ENCODE measurements at regions not wholly inside any gene's neighbourhood (a gene's known extent, or its start where the extent isn't known, plus 50 kb on each side); places are given as distances from the start of the nearest gene placed in this dataset.

DNA sequence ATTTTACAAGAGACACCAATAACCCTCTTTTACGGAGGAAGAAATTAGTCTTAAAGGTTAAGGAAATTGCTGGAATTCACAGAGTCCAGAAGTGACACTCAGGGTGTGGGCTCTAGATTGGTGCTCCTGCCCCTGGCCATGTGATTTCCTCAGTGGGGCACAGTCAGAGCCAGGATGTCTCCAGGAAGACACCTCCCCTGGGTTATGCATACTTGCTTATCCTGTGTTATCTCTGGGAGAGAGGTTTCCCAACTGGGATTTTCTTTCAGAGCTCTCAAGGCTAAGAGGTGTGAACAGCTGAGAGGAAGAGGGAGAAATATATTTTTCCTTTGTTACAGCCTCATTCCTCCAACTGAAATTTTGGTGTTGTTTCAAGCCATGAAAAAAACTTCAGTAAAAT lies 125.6 kb upstream of the CELF4 start:
- DNase-seq (no peak), ATAC-seq (no peak)
- Mint-ChIP-seq H3K36me3 (ENCODE audit: low read depth) (no peaks in the 10 kb centered on the region), H3K9me3 (ENCODE audit: low read depth) (no peaks in the 10 kb centered on the region), H3K27ac (no peak overlapping the region), H3K4me1 (no peaks in the 10 kb centered on the region), H3K4me3 (no peak overlapping the region), H3K27me3 (peaks cover 2% of the 10 kb centered on the region)
- ChIA-PET POLR2A (no interaction called here), CTCF (no interaction called here)
- intact Hi-C loops (cut with DNase I, micrococcal nuclease) = no loop called here

- H3K4me3 Mint-ChIP-seq = no peak overlapping the region
- no peak overlapping the region for H3K27ac Mint-ChIP-seq
- no peaks in the 10 kb centered on the region for H3K4me1 Mint-ChIP-seq
- ATAC-seq (no peak), DNase-seq (no peak)
- H3K36me3 Mint-ChIP-seq (ENCODE audit: low read depth) = no peaks in the 10 kb centered on the region
- peaks cover 2% of the 10 kb centered on the region for H3K27me3 Mint-ChIP-seq
- POLR2A ChIA-PET = no interaction called here
- CTCF ChIA-PET = no interaction called here
- intact Hi-C loops (cut with DNase I, micrococcal nuclease) = no loop called here
- no peaks in the 10 kb centered on the region for H3K9me3 Mint-ChIP-seq (ENCODE audit: low read depth)
These were observed 124.2 kb upstream of the CELF4 start for GRCh38 chr18:37689841-37690240.

DNA sequence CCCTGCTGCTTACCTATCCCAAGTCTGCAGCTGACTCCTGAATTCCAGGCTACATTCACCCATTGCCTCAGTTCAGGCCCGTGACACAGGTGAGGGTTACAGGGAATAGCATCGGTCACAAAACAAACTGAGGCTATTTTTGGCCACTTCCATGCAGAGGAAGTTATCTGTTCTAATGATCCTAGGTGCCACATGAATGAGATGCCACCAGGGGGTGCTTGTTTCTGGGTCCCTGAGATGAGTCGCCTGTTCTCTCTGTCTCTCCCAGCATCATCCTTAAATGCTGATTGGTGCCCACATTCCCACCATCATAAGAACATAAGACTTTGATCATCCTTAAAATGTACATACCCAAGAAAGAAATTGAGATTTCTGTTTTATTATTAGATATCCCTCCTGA lies 119.0 kb upstream of the CELF4 start:
- no peaks in the 10 kb centered on the region for H3K4me1 Mint-ChIP-seq
- H3K27me3 Mint-ChIP-seq = peaks cover 10% of the 10 kb centered on the region
- no peaks in the 10 kb centered on the region for H3K36me3 Mint-ChIP-seq (ENCODE audit: low read depth)
- no peak overlapping the region for H3K27ac Mint-ChIP-seq
- ChIA-PET POLR2A (no interaction called here), CTCF (no interaction called here)
- no peak for ATAC-seq
- no peak overlapping the region for H3K4me3 Mint-ChIP-seq
- H3K9me3 Mint-ChIP-seq (ENCODE audit: low read depth) = no peaks in the 10 kb centered on the region
- intact Hi-C loops (cut with DNase I, micrococcal nuclease) = no loop called here
- no peak for DNase-seq

GRCh38 chr18:37684183-37684582 lies 118.6 kb upstream of the CELF4 start:
- CTCF ChIA-PET = no interaction called here
- ATAC-seq (no peak), DNase-seq (no peak)
- POLR2A ChIA-PET = no interaction called here
- H3K4me1 Mint-ChIP-seq = no peaks in the 10 kb centered on the region
- no peak overlapping the region for H3K27ac Mint-ChIP-seq
- H3K9me3 Mint-ChIP-seq (ENCODE audit: low read depth) = no peaks in the 10 kb centered on the region
- no peaks in the 10 kb centered on the region for H3K36me3 Mint-ChIP-seq (ENCODE audit: low read depth)
- H3K27me3 Mint-ChIP-seq = peaks cover 10% of the 10 kb centered on the region
- intact Hi-C loops (cut with DNase I, micrococcal nuclease) = no loop called here
- no peak overlapping the region for H3K4me3 Mint-ChIP-seq

GRCh38 chr18:37680911-37681310 lies 115.3 kb upstream of the CELF4 start:
- Mint-ChIP-seq H3K27ac (no peak overlapping the region), H3K27me3 (peaks cover 11% of the 10 kb centered on the region), H3K36me3 (ENCODE audit: low read depth) (no peaks in the 10 kb centered on the region), H3K9me3 (ENCODE audit: low read depth) (peaks cover 4% of the 10 kb centered on the region), H3K4me3 (no peak overlapping the region), H3K4me1 (no peaks in the 10 kb centered on the region)
- ChIA-PET POLR2A (no interaction called here), CTCF (no interaction called here)
- ATAC-seq (no peak), DNase-seq (no peak)
- intact Hi-C loops (cut with DNase I, micrococcal nuclease) = no loop called here

DNA sequence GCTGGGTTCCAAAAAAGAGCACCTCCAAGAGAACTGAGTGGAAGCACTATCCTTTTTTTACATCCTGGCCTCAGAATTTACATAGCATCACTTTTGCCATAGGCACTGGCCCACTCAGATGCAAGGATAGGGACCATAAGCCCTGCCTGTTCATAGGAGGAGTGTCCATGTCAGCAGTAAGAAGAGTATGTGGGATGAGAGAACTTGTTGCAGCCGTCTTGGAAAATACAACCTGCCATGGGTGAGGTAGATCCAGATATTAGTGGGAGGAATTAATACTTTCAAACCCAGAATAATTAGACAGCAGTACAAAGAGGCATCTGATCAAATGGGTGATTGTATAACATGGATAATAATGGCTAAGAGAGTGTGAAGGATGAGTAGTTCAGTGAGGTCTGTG lies 110.7 kb upstream of the CELF4 start:
- DNase-seq = no peak
- no peak overlapping the region for H3K4me3 Mint-ChIP-seq
- CTCF ChIA-PET = no interaction called here
- peaks cover 7% of the 10 kb centered on the region for H3K9me3 Mint-ChIP-seq (ENCODE audit: low read depth)
- no peak for ATAC-seq
- H3K36me3 Mint-ChIP-seq (ENCODE audit: low read depth) = no peaks in the 10 kb centered on the region
- peaks cover 6% of the 10 kb centered on the region for H3K27me3 Mint-ChIP-seq
- intact Hi-C loops (cut with DNase I, micrococcal nuclease) = no loop called here
- no peaks in the 10 kb centered on the region for H3K4me1 Mint-ChIP-seq
- POLR2A ChIA-PET = no interaction called here
- no peak overlapping the region for H3K27ac Mint-ChIP-seq

DNA sequence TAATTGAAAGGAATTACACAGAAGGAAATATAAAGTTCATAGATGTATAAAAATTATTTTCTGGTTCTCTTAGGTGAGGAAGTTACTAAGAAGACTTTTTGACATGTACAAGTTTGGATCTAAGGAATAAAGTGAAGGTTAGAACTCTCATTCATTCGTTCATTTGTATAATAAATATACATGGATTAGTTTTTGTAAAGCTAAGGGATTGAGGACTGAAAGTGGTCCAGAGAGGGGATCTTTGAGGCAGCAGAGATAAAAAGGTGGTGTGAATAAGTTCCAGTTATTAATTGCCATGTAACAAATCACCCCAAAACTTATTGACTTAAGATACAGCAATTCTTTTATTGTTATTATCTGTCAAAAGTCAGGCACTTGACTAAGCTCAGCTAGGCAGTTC lies 110.1 kb upstream of the CELF4 start:
- Mint-ChIP-seq H3K9me3 (ENCODE audit: low read depth) (peaks cover 7% of the 10 kb centered on the region), H3K4me1 (no peaks in the 10 kb centered on the region), H3K4me3 (no peak overlapping the region), H3K36me3 (ENCODE audit: low read depth) (no peaks in the 10 kb centered on the region), H3K27me3 (peaks cover 6% of the 10 kb centered on the region), H3K27ac (no peak overlapping the region)
- intact Hi-C loops (cut with DNase I, micrococcal nuclease) = no loop called here
- ChIA-PET CTCF (no interaction called here), POLR2A (no interaction called here)
- no peak for DNase-seq
- no peak for ATAC-seq

GRCh38 chr18:37674570-37674969 lies 109.0 kb upstream of the CELF4 start:
- no peak overlapping the region for H3K4me3 Mint-ChIP-seq
- ChIA-PET CTCF (no interaction called here), POLR2A (no interaction called here)
- no peak for DNase-seq
- H3K27ac Mint-ChIP-seq = no peak overlapping the region
- H3K36me3 Mint-ChIP-seq (ENCODE audit: low read depth) = no peaks in the 10 kb centered on the region
- no peaks in the 10 kb centered on the region for H3K4me1 Mint-ChIP-seq
- no peak for ATAC-seq
- H3K27me3 Mint-ChIP-seq = peaks cover 3% of the 10 kb centered on the region
- peaks cover 7% of the 10 kb centered on the region for H3K9me3 Mint-ChIP-seq (ENCODE audit: low read depth)
- intact Hi-C loops (cut with DNase I, micrococcal nuclease) = no loop called here

DNA sequence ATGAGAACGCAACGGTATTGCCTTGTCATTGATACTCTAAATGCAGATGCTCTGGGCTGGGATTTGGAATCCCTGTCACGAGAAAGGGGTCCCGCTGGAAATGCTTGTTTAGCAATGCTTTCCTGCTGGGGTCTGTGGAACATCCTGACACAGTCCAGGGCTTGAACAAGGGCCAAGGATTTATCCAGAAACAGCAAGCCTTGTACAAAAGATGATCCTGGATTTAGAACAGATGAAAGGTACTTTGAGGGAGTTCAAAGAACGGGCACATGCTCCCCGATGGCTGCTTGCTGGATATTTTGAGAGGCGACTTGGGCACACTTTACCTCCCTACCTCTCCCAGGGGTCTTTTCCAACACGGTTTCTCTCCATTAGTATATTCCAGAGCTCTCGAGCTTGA lies 108.1 kb upstream of the CELF4 start:
- POLR2A ChIA-PET = no interaction called here

GRCh38 chr18:37672932-37673595 lies 107.5 kb upstream of the CELF4 start:
- intact Hi-C loops (cut with DNase I, micrococcal nuclease) = no loop called here
- DNase-seq (no peak), ATAC-seq (no peak)
- peaks cover 5% of the 10 kb centered on the region for H3K9me3 Mint-ChIP-seq (ENCODE audit: low read depth)
- H3K27me3 Mint-ChIP-seq = peaks cover under 1% of the 10 kb centered on the region
- H3K4me1 Mint-ChIP-seq = no peaks in the 10 kb centered on the region
- POLR2A ChIA-PET = no interaction called here
- no peaks in the 10 kb centered on the region for H3K36me3 Mint-ChIP-seq (ENCODE audit: low read depth)
- no peak overlapping the region for H3K4me3 Mint-ChIP-seq
- CTCF ChIA-PET = no interaction called here
- no peak overlapping the region for H3K27ac Mint-ChIP-seq

More for the DNA sequence above, 108.1 kb upstream of the CELF4 start:
- Mint-ChIP-seq H3K9me3 (ENCODE audit: low read depth) (peaks cover 7% of the 10 kb centered on the region), H3K4me1 (no peaks in the 10 kb centered on the region), H3K4me3 (no peak overlapping the region), H3K27ac (no peak overlapping the region), H3K27me3 (peaks cover 3% of the 10 kb centered on the region), H3K36me3 (ENCODE audit: low read depth) (no peaks in the 10 kb centered on the region)
- intact Hi-C loops (cut with DNase I, micrococcal nuclease) = no loop called here
- CTCF ChIA-PET = no interaction called here
- no peak for DNase-seq
- ATAC-seq = no peak

GRCh38 chr18:37672001-37672400 lies 106.4 kb upstream of the CELF4 start:
- DNase-seq (no peak), ATAC-seq (no peak)
- Mint-ChIP-seq H3K27ac (no peak overlapping the region), H3K36me3 (ENCODE audit: low read depth) (no peaks in the 10 kb centered on the region), H3K27me3 (no peaks in the 10 kb centered on the region), H3K4me1 (no peaks in the 10 kb centered on the region), H3K4me3 (no peak overlapping the region), H3K9me3 (ENCODE audit: low read depth) (peaks cover 5% of the 10 kb centered on the region)
- CTCF ChIA-PET = no interaction called here
- intact Hi-C loops (cut with DNase I, micrococcal nuclease) = no loop called here
- POLR2A ChIA-PET = no interaction called here

GRCh38 chr18:37671530-37671929 lies 105.9 kb upstream of the CELF4 start:
- H3K4me3 Mint-ChIP-seq = no peak overlapping the region
- peaks cover 5% of the 10 kb centered on the region for H3K9me3 Mint-ChIP-seq (ENCODE audit: low read depth)
- intact Hi-C loops (cut with DNase I, micrococcal nuclease) = no loop called here
- CTCF ChIA-PET = no interaction called here
- no peak overlapping the region for H3K27ac Mint-ChIP-seq
- no peaks in the 10 kb centered on the region for H3K27me3 Mint-ChIP-seq
- DNase-seq = no peak
- ATAC-seq = no peak
- no peaks in the 10 kb centered on the region for H3K36me3 Mint-ChIP-seq (ENCODE audit: low read depth)
- POLR2A ChIA-PET = no interaction called here
- no peaks in the 10 kb centered on the region for H3K4me1 Mint-ChIP-seq

- Mint-ChIP-seq H3K27me3 (no peaks in the 10 kb centered on the region), H3K27ac (no peak overlapping the region), H3K9me3 (ENCODE audit: low read depth) (peaks cover 5% of the 10 kb centered on the region), H3K4me3 (no peak overlapping the region), H3K4me1 (no peaks in the 10 kb centered on the region), H3K36me3 (ENCODE audit: low read depth) (no peaks in the 10 kb centered on the region)
- no peak for ATAC-seq
- no peak for DNase-seq
- ChIA-PET POLR2A (interaction anchor here (0.6 kb wide), 1 partner anchor 352 kb away, joined by 3 read pairs; no protein-coding TSS in a partner anchor), CTCF (interaction anchor here (0.6 kb wide), 1 partner anchor 134 kb away, joined by 3 read pairs; no protein-coding TSS in a partner anchor)
- intact Hi-C loops (cut with DNase I, micrococcal nuclease) = no loop called here
These were observed 105.5 kb upstream of the CELF4 start for GRCh38 chr18:37671119-37671518.

Data from activated CD4-positive, alpha-beta T cell treated with anti-CD3 and anti-CD28 coated beads for 36 hours (primary cell).